ENCODE measurements at regions not wholly inside any gene's neighbourhood (a gene's known extent, or its start where the extent isn't known, plus 50 kb on each side); places are given as distances from the start of the nearest gene placed in this dataset.

DNA sequence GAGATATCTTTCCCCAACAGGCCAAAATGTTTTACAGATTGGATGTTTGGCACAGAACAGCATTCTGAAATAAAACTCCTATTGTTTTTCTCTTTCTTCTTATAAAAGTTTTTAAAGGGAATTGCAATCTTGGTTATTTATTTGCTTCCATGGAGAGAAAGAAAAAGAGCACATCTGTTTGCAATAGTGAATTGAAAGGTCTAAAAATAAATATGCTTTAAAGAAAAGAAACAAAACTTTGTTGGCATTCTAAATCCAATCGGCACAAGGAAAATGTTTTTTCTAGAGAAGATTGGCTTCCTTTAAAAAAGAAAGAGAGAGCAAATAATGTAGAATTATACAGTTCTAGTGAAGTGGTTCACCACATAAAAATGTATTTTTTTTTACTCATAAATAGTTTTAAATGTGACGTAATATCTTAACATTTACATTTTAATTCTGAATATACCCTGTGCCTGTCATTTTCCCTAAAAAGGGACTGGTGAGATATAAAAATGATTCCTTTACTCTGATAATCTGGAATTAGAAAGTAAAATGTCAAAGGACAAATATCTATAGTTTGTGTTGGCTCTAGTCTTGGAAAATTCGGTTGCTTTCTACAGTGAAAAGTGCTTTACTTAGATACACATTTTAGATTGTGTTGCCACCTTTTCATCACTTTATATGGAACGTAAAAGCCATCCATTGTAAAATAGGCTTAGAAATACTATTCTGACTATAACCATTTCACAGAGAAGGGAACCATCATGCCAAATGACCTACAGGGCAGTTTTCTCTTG is 257.4 kb upstream of the CBLB start:
- no peak overlapping the region for H3K4me3 ChIP-seq
- H3K27ac ChIP-seq = peak overlapping the region; percentile 19 to 31
- H3K36me3 ChIP-seq = no peaks in the 10 kb centered on the region
- no peaks in the 10 kb centered on the region for H3K27me3 ChIP-seq (replicated peaks; ENCODE audit: insufficient read depth)
- DNase-seq (ENCODE audit: low spot score) (no peak), ATAC-seq (ENCODE audit: insufficient number of reproducible peaks, low FRiP score, low read depth) (no peak)
- TF ChIP-seq, protein P1, sequence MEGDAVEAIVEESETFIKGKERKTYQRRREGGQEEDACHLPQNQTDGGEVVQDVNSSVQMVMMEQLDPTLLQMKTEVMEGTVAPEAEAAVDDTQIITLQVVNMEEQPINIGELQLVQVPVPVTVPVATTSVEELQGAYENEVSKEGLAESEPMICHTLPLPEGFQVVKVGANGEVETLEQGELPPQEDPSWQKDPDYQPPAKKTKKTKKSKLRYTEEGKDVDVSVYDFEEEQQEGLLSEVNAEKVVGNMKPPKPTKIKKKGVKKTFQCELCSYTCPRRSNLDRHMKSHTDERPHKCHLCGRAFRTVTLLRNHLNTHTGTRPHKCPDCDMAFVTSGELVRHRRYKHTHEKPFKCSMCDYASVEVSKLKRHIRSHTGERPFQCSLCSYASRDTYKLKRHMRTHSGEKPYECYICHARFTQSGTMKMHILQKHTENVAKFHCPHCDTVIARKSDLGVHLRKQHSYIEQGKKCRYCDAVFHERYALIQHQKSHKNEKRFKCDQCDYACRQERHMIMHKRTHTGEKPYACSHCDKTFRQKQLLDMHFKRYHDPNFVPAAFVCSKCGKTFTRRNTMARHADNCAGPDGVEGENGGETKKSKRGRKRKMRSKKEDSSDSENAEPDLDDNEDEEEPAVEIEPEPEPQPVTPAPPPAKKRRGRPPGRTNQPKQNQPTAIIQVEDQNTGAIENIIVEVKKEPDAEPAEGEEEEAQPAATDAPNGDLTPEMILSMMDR (IDR thresholded peaks at IDR 0.05) = no peak
- no peaks in the 10 kb centered on the region for H3K9me3 ChIP-seq
- H3K4me1 ChIP-seq (ENCODE audit: control insufficient read depth in 1 of 2, low read depth in 2 of 2) = peaks cover 6 to 39% of the 10 kb centered on the region in 2 donors

GRCh38 chr3:106126846-106127235 is 258.0 kb upstream of the CBLB start:
- Histone ChIP-seq H3K27ac (peak overlapping the region; percentile 19 to 31), H3K4me3 (no peak overlapping the region), H3K4me1 (ENCODE audit: control insufficient read depth in 1 of 2, low read depth in 2 of 2) (peaks cover 8 to 44% of the 10 kb centered on the region in 2 donors), H3K36me3 (no peaks in the 10 kb centered on the region), H3K27me3 (replicated peaks; ENCODE audit: insufficient read depth) (no peaks in the 10 kb centered on the region), H3K9me3 (no peaks in the 10 kb centered on the region)
- TF ChIP-seq, protein P1 (IDR thresholded peaks at IDR 0.05) = no peak
- DNase-seq (ENCODE audit: low spot score) (no peak), ATAC-seq (ENCODE audit: insufficient number of reproducible peaks, low FRiP score, low read depth) (no peak)

DNA sequence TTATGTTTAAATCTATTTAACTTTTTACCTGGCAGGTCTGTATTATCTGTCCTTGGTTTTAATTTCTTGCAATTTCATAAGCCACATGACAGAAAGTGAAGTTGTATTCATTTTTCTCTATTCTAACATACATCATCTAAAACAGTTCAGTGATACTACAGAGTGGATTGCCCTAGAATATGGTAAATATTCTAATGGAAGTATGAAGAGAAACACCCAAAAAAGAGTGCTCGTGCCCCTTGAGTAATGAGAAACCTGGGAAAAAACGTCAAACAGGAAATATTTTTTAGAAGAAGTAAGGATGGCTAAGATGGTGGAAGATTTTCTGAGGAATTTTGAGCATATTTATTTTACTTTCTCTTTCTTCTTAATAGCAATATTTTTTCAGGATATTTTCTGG is 261.1 kb upstream of the CBLB start:
- DNase-seq (ENCODE audit: low spot score) (no peak), ATAC-seq (ENCODE audit: insufficient number of reproducible peaks, low FRiP score, low read depth) (no peak)
- TF ChIP-seq, protein P1 (IDR thresholded peaks at IDR 0.05) = no peak
- Histone ChIP-seq H3K9me3 (no peaks in the 10 kb centered on the region), H3K36me3 (no peaks in the 10 kb centered on the region), H3K4me3 (no peak overlapping the region), H3K27me3 (replicated peaks; ENCODE audit: insufficient read depth) (no peaks in the 10 kb centered on the region), H3K4me1 (ENCODE audit: control insufficient read depth in 1 of 2, low read depth in 2 of 2) (peaks cover 8 to 44% of the 10 kb centered on the region in 2 donors), H3K27ac (no peak overlapping the region)

DNA sequence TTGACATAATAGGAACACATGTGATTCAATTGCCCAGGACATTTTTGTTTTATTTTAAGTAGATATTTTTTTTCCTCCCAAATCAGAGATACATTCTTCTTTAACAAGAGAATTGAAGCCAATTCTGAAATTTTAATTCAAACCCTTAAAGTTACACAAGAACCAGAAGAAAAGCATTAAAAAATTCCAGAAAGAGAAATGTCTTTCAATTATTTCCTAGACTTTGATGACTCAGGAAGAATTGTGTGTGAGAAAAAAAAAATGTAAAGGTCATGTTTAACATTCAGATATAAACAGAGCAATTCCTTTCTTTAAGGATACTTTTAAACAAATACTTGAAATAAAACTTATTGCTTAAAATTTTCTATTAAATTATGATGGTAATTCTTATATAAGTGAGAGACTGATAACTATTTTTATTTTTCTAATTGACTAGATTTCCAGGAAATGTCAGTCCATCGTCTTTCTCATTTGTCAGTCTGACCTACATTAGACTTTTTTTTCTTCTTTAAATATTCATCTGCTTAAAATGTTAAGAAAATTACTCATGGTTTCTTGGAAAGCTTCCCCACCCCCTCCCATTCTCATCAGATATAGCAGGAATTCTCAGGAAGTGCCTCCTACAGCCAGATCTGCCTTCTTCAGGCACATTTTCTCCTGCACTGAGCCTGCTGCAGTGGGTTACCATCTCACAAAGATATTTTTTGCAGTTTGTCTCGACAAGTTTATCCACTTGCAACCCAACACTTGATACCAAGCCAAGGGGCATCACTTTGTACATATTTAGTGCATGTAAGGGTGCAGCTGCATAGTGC is 261.8 kb upstream of the CBLB start:
- TF ChIP-seq, protein P1 (IDR thresholded peaks at IDR 0.05) = no peak
- Histone ChIP-seq H3K4me1 (ENCODE audit: control insufficient read depth in 1 of 2, low read depth in 2 of 2) (peaks cover 8 to 38% of the 10 kb centered on the region in 2 donors), H3K36me3 (no peaks in the 10 kb centered on the region), H3K27me3 (replicated peaks; ENCODE audit: insufficient read depth) (no peaks in the 10 kb centered on the region), H3K9me3 (no peaks in the 10 kb centered on the region), H3K27ac (no peak overlapping the region), H3K4me3 (no peak overlapping the region)
- ATAC-seq (ENCODE audit: insufficient number of reproducible peaks, low FRiP score, low read depth) = no peak
- no peak for DNase-seq (ENCODE audit: low spot score)

DNA sequence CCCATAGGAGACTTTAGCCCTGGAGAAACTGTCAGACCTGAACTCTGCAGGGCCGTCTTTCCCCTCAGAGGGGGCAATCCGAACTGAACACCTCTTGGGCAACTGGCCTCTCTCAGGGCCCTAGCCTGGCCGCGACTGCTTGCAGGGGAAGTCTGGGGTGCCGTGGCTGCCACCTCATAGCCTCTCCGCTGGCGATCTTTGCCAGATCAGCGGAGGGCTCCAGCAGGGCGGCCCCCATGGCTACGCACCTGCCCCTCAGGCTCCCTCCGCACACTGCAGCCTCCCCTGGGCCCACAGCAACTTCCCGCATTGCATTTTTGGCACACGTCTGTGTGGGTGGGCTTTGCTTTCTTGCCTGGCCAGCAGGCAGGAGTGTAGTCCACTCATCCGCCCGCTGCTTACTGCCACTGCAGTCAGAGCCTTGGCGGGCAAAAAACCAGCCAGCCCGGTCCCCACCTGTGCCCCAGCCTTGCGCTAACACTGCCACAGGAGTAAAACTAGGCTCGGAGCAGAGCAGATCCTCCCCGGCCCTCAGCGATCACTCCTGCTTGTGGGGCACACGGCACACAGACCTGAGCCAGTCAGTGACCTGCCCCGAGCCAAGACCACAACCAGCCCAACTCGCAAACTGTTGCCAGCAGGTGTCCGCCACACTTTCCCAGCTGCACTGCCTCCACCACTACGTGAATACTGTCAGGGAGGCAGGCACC is 266.8 kb upstream of the CBLB start:
- DNase-seq (ENCODE audit: low spot score) (no peak), ATAC-seq (ENCODE audit: insufficient number of reproducible peaks, low FRiP score, low read depth) (no peak)
- Histone ChIP-seq H3K4me3 (no peak overlapping the region), H3K27me3 (replicated peaks; ENCODE audit: insufficient read depth) (no peaks in the 10 kb centered on the region), H3K27ac (no peak overlapping the region), H3K9me3 (no peaks in the 10 kb centered on the region), H3K4me1 (ENCODE audit: control insufficient read depth in 1 of 2, low read depth in 2 of 2) (peaks cover 8 to 11% of the 10 kb centered on the region in 2 donors), H3K36me3 (no peaks in the 10 kb centered on the region)
- TF ChIP-seq, protein P1 (IDR thresholded peaks at IDR 0.05) = no peak
